ENCODE measurements at regions not wholly inside any gene's neighbourhood (a gene's known extent, or its start where the extent isn't known, plus 50 kb on each side); places are given as distances from the start of the nearest gene placed in this dataset.
A peak's percentile ranks its signal among the peaks of the same experiment; 100 is the strongest.

GRCh38 chr21:19731251-19731650, 1267.0 kb upstream of the NCAM2 start:
- no peak overlapping the region for H3K4me3 ChIP-seq
- H3K9me3 ChIP-seq = no peaks in the 10 kb centered on the region
- no peaks in the 10 kb centered on the region for H3K36me3 ChIP-seq (ENCODE audit: low read depth)
- ATAC-seq = peak; percentile 56
- H3K4me1 ChIP-seq (ENCODE audit: low read depth) = no peaks in the 10 kb centered on the region
- no peak for TF ChIP-seq CTCF (IDR thresholded peaks at IDR 0.05)
- intact Hi-C loops (cut with DNase I, micrococcal nuclease) = no loop called here
- peak in 1 of 3 donors; percentile 2 for DNase-seq

- H3K36me3 ChIP-seq (ENCODE audit: low read depth) = no peaks in the 10 kb centered on the region
- no peak overlapping the region for H3K4me3 ChIP-seq
- intact Hi-C loops (cut with DNase I, micrococcal nuclease) = no loop called here
- ATAC-seq = no peak
- no peaks in the 10 kb centered on the region for H3K9me3 ChIP-seq
- no peak for TF ChIP-seq CTCF (IDR thresholded peaks at IDR 0.05)
- no peak for DNase-seq
- H3K4me1 ChIP-seq (ENCODE audit: low read depth) = no peaks in the 10 kb centered on the region
Observed at GRCh38 chr21:19759836-19760235, 1238.4 kb upstream of the NCAM2 start.

GRCh38 chr21:19767546-19767945, 1230.7 kb upstream of the NCAM2 start:
- Histone ChIP-seq H3K4me1 (ENCODE audit: low read depth) (no peaks in the 10 kb centered on the region), H3K36me3 (ENCODE audit: low read depth) (no peaks in the 10 kb centered on the region), H3K9me3 (no peaks in the 10 kb centered on the region), H3K4me3 (no peak overlapping the region)
- intact Hi-C loops (cut with DNase I, micrococcal nuclease) = no loop called here
- no peak for DNase-seq
- no peak for ATAC-seq
- TF ChIP-seq CTCF (IDR thresholded peaks at IDR 0.05) = no peak

- H3K4me1 ChIP-seq (ENCODE audit: low read depth) = no peaks in the 10 kb centered on the region
- ATAC-seq (no peak), DNase-seq (no peak)
- H3K36me3 ChIP-seq (ENCODE audit: low read depth) = no peaks in the 10 kb centered on the region
- TF ChIP-seq CTCF (IDR thresholded peaks at IDR 0.05) = no peak
- no peaks in the 10 kb centered on the region for H3K9me3 ChIP-seq
- intact Hi-C loops (cut with DNase I, micrococcal nuclease) = no loop called here
- H3K4me3 ChIP-seq = no peak overlapping the region
Observed at GRCh38 chr21:19771881-19772280, 1226.3 kb upstream of the NCAM2 start.

GRCh38 chr21:19776076-19776475, 1222.1 kb upstream of the NCAM2 start:
- no peaks in the 10 kb centered on the region for H3K36me3 ChIP-seq (ENCODE audit: low read depth)
- peaks cover 2% of the 10 kb centered on the region for H3K9me3 ChIP-seq
- intact Hi-C loops (cut with DNase I, micrococcal nuclease) = no loop called here
- no peak for TF ChIP-seq CTCF (IDR thresholded peaks at IDR 0.05)
- no peak overlapping the region for H3K4me3 ChIP-seq
- DNase-seq (no peak), ATAC-seq (no peak)
- H3K4me1 ChIP-seq (ENCODE audit: low read depth) = no peaks in the 10 kb centered on the region
